AG10803 (cell line): ENCODE measurements at regions not wholly inside any gene's neighbourhood (a gene's known extent, or its start where the extent isn't known, plus 50 kb on each side); places are given as distances from the start of the nearest gene placed in this dataset.

Experiments used
- DNase-seq: peaks from one replicate; pipeline ENCODE4 v3.0.0; 2010; ENCODE audit warnings: low read depth
- H3K4me3 ChIP-seq: 2 replicates; pipeline ENCODE4 v1.5.1; 2011; ENCODE audit warnings: mild to moderate bottlenecking, low read length, control low read depth
- CTCF ChIP-seq: conservative IDR thresholded peaks from 2 replicates; pipeline ENCODE4 v1.5.1; 2011; ENCODE audit warnings: mild to moderate bottlenecking, low read length, control low read depth, inconsistent platforms

- no peak overlapping the region for H3K4me3 ChIP-seq
- TF ChIP-seq CTCF, result no peak
- DNase-seq, result peak; percentile 3
Measured at GRCh38 chr5:124372457-124372856, 374.0 kb downstream of the ZNF608 start.

GRCh38 chr5:124371111-124371706, 375.2 kb downstream of the ZNF608 start:
- DNase-seq, result peak; percentile 53
- H3K4me3 ChIP-seq, result no peak overlapping the region
- TF ChIP-seq CTCF, result no peak

GRCh38 chr5:124370601-124371000, 375.8 kb downstream of the ZNF608 start:
- no peak for DNase-seq
- H3K4me3 ChIP-seq, result no peak overlapping the region
- no peak for TF ChIP-seq CTCF

- no peak for TF ChIP-seq CTCF
- no peak for DNase-seq
- no peak overlapping the region for H3K4me3 ChIP-seq
Measured at GRCh38 chr5:124365361-124365801, 381.1 kb downstream of the ZNF608 start.

- no peak for TF ChIP-seq CTCF
- no peak overlapping the region for H3K4me3 ChIP-seq
- DNase-seq, result no peak
Measured at GRCh38 chr5:124355928-124356327, 390.5 kb downstream of the ZNF608 start.

- no peak for TF ChIP-seq CTCF
- no peak overlapping the region for H3K4me3 ChIP-seq
- DNase-seq, result no peak
Measured at GRCh38 chr5:124353016-124353415, 393.4 kb downstream of the ZNF608 start.

- TF ChIP-seq CTCF, result no peak
- no peak for DNase-seq
- H3K4me3 ChIP-seq, result no peak overlapping the region
Measured at GRCh38 chr5:124352312-124352711, 394.1 kb downstream of the ZNF608 start.
